CD4-positive, alpha-beta T cell treated with Interleukin-6 for 4 hours (primary cell): ENCODE measurements at regions not wholly inside any gene's neighbourhood (a gene's known extent, or its start where the extent isn't known, plus 50 kb on each side); places are given as distances from the start of the nearest gene placed in this dataset.

Source experiments
- DNase-seq: peaks from one replicate; pipeline ENCODE4 v3.0.0-alpha.2; 2020; ENCODE audit warnings: mixed read lengths

DNA sequence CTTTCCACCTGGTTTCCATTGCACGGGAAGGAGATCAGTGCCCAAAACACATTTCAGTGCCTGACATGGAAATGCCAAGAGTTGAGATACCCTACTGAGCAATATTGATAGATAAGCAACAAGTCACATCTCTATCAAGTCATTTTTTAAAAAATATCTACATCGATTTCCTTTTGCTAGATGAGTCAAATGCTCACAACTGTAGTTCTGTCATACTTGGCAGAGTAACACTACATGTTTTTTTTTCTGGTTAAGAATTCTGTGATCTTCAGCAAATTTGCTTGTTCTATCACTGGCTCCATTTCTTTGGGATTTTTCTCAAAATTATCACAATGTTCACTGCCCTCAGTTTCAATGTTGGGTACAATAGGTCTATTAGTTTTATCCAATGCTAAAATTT is 145.4 kb downstream of the ZC3H11B start:
- no peak for DNase-seq

DNA sequence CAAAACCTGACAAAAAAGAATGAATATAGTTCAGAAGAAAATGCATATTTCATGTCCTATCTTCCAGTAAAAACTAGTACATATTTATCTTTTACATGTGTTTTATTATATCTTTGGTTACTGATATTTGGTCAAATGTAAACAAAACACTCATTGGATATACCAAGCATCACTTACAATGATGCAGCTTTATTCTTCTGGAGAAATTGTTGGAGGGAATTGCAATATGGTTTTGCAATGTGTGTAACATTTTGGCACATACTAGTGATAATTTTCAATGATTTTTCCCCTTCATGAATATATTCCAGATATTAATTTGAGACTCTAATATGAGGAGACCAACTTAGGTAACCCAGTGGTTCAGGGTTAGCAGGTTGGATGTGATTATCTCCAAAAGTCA is 146.1 kb downstream of the ZC3H11B start:
- no peak for DNase-seq

DNA sequence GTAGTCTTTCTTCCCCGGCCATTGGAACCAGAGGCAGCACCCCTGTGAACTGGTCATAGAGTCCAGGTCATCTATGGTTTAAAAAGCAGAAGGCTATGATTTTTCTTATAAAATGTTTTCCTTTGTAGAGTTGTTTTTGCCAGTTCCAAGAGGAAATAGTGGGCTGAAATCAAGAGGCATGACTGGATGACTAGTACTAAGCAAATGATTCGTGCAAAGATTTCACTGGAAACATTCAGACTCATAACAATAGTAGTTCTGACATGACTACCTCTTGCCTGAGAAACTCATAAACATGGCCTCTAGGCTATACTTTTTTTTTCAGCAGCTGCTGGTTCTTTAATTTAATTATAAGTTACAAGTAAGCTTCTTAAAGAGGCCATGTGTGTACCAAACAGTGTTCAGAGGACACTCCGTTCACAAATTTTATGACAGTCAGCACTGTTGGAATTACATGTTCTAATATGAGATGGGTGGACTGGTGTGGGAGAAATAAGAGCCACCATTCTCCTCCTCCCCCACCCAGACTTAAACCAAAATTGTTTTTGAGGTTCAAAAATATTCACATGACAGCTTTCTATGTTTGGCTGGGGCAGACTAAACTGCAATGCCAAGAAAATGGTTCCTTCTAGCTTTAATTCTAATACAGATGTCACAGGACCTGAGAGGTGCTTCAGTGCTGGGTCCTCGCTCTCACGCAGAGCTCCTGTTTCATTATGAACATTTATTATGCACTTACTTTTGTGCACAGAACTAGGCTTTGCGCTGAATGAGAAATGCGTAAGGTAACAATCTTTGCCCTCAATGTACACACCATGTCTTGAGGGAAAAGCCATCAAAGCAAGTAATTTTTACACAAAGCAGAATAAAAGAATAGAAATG is 147.5 kb downstream of the ZC3H11B start:
- no peak for DNase-seq

DNA sequence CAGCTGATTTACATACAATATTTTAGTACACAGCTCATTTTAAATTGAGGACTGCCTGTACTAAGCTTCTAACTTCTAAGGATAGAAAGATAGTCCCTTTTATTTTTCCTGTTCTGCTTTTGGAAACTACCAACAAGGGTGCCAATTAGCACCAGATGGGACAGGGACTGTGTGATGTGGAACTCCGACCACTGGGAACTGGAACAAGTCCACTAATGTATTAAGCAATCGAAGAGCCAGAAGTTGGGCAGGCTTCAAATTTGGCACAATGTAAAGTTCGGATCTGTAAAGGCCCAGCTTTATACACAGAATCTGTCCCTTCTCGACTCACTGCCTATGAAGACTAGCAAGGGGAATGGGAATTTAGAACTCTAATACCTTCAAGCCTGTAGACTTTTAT is 149.3 kb downstream of the ZC3H11B start:
- DNase-seq: no peak

DNA sequence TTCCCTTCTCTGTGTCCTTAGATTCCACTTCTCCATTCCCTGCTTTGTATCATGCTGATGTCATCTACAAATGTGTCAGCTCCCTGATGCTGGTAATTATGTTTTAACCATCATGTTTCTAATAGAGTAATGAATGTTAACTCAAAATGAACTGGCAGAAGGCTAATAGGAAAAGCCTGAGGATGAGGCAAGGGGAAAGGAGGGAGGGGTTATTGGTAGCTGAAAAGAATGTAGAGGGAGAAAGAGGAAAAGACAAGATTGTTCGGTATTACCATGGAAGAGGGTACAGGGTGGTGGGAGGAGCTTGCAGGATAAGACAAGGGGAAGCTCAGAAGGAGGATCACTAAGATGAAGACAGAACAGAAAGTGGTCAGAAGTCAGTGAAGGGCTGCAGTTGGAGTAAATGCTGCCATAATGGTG is 150.9 kb downstream of the ZC3H11B start:
- no peak for DNase-seq

DNA sequence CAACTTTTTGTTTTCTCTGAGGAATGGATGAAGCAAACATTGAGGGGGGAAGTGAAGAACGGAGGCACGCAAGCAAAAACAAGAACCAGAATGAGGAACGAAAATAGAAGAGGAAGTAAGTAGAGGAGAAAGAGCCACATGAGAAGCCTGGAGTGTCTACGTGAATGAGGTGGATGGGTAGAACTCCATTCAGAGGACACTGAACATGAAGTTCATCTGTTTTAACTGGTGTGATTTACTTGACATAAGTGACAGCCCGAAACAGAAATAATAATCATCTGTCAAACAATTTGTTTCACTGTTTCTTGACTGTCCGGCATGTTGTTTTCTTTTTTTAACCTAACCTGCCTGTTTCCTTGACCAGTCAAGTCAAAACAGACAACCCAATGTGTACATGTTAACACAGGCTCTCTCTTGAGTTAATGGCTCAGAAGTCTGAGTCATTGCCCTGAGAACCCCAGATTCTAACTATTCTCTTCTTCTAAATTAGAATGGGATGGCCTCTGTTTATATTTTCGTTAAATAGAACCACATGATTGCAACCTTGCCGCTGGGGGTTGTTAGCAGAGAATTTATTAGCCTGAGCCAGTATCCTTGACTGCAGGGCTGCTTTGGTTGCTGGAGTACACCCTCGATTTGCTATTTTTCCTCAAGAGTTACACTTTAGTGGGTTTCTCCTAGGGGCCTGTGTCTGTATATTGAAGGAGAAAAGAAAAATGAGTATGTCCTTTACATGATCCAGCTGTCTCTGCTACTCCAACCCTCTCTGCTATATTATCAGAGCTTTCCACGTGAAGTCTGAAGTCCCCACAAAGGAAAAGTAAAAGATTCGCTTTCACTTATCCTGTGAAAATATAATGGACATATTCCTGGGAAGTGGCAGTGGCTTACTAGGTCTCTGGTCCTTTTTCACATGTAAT is 151.7 kb downstream of the ZC3H11B start:
- DNase-seq: no peak

DNA sequence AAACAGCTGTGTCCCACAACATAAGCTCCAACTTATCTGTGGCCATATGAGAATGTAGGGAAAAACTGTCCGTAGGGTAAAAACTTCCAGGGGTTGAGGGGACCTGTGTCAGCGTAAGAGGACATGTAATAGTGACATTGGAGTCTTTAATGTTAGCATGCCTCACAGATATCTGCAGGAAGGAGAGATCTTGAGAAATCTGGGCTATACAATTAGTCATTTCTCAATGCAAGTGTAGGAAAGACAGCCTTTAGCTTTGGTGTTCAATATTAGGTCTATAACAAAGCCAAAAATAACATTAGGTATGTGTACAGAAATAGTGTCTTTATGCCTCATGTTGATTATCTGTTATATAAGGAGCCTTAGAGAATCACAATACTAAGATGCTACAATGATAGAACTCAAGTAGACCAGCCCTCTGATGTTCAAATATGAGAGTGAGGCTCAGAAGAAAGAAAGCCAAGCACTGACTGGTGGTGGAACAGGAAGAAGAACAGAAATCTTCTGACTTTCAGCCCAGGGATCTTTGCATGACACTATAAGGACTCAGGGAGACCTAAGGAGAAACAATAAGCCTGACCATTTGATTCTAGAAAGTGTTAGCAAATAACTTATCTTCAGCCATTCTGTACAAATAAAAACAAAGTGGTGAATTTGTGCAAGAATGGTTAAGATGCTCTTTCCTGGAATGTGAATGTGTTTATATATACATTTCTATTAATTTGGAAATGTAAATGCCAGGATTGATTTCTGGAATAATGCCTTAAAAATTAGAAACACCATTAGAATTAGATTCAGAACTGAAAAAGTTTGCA is 152.6 kb downstream of the ZC3H11B start:
- DNase-seq: no peak

DNA sequence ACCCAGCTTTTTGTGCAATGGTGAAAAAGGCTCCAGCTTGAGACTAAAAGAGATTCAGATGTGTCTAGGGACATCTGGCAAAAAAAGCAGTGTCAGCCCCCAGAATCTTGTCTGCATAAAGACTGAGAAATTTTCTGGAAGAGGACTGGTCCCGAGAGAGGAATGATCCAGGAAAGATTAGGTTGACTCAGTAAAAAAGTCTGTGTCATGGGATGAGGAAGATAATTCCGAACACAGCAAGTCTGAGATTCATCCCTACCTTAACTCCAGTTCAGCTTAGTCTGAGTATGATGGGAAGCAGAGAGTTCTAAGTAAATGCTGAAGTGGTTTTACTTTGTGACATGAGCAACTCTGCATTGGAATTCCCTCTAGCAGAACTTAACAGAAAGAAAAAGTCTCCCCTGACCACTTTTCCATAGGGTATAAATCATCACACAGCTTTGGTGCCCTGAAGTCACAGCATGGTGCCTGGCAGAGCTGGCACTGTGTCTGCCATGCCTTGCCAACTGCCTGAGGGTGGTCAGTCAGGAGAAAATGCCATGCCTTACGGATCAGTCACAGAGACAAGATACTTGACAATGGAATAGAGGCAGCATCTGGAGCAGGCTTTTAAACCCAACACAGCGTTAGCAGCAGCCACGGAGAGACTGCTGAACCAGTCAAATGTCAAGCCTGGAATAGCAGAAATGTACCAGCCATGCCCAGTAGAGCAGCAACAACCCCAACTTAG is 153.4 kb downstream of the ZC3H11B start:
- DNase-seq: no peak

DNA sequence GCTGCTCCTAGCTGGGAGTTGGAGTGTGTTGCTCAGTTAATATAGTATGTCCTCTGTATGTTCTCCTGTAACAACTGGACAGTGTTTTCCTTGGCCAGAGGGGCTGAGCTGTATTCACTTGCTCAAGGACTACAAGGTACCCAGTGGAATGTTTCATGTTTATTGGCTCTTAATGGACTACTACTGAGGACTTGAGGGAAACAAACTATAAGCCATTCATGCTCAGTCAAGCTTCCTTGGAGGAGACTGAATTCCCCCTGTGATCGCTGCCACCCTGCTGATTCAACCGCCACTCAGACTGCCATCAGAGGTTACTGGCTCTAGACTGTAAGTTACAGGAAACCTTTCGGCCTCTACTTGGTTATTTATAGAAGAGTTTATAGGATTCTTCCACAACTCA is 166.6 kb downstream of the ZC3H11B start:
- no peak for DNase-seq

DNA sequence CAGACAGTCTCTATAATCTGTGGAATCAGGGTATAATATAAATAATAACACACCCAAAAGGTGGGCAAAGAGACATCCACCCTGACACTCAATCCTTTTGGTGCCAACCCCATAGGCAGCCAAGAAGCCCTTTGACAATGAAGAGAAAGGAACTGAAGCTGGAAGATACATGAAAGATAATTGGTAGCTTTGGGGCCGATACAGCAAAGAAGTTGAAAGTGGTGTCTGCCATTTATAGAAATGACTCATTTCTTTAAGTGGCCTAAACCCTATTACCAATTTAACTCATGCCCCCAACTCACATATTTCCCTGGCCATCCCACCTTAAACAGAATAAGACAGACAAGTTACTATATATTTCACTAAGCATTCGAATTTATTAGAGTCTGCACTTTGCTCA is 167.0 kb downstream of the ZC3H11B start:
- no peak for DNase-seq

DNA sequence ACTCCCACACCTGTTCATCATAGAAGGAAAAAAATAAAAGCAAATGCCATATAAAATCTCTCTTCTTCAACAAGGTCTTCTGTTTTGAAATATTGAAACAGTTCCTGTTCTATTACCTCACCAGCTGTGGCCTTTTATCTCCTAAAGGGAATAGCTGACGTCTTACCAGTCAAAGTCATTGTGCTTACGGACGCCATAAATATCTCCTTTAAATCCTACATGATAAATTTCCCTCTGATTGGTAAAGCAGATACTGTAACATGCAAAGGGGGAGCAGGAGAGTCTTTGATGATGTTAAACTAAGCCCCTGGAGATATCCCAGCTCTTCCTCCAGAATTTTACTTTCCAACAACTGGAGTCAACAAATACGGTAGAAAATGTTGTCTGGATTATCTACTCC is 168.4 kb downstream of the ZC3H11B start:
- no peak for DNase-seq

DNA sequence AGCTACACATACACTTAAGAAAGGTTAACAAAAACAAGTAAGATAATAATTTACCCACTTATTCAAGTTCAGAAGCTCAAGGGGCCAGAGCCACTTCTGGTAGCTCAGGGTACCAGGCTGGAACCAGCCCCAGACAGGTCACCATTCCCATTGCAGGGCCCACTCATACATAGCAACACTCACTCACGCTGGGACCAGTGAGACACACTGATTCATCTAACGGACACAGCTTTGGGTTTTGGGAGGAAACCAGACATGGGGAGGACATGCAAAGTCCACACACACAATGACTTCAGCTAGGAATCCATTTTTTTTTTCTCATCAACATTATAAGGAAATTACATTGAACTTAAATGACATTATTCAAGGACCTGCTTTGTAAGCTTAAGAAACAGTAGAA is 169.1 kb downstream of the ZC3H11B start:
- DNase-seq: no peak

DNA sequence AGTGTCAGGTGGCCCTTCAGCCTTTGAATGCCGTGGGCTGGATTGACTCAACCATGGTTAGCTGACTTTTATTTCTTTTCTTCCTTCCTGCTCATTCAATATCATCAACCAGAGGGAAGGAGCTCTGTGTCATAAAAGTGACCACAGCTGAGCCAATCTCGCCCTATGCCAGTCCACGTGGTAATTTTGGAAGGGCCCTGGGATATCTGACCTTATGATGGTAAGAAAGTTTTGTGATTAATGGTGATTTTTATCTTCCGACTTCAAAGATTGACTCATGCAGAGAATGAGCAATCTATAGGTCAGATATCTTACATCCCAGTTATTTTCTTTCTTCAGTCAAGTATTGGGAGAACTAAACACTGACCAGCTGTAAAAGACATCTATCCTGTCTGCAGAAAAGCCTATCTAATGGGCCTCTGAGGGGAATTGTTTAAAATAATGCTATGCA is 170.3 kb downstream of the ZC3H11B start:
- DNase-seq: no peak

DNA sequence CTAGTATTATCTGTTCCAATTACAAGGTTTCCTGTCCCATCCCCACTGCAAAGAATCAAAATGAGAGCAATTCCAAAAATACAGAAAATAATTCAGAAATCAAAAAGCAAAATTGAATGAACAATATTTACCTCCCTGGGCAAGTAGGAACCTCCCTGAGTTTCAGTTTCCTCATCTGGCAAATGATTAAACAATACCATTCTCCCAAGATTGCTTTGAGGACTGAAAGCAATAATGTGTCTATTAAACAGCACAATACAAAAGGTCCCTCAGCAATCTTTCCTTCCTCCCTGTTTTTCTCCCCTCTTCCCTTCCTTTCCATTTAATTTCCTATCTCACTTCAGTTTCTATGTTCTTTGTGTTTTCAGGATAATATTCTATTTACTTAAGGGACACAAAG is 171.0 kb downstream of the ZC3H11B start:
- no peak for DNase-seq

DNA sequence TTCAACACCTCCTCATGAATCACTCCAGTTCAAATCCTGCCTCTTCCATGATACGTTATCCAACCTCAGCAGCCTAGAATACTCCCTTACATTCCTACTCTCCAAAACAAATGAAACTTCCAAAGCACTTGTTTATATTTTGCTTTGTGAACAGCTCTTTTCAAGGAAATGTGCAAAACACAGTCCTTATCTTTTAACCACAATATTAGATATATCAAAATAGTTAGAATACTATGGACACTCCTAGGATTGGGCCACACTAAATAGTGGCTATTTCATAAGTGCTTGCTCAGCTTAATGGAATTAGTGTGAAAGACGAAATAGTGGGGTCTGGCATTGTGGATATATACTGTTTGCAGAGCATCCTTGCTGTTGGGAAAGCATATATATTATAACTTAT is 173.5 kb downstream of the ZC3H11B start:
- DNase-seq: no peak

DNA sequence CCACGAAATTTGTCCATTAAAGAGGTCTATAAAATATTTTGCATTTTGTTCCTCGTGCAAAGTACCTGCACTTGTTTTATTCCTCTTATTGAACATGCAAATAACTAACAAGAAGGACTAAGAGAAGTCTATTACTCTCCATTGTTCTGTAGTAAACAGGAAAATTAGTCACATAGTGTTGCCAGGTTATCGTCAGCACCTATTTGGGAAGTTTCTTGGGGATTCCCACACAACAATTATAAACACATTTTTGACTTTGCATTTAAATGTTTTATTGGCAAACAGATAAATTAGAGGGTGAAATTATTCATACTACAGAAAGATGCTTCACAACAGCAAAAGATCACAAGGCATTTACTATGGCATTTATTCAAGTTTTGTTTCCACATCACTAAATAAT is 174.5 kb downstream of the ZC3H11B start:
- no peak for DNase-seq

DNA sequence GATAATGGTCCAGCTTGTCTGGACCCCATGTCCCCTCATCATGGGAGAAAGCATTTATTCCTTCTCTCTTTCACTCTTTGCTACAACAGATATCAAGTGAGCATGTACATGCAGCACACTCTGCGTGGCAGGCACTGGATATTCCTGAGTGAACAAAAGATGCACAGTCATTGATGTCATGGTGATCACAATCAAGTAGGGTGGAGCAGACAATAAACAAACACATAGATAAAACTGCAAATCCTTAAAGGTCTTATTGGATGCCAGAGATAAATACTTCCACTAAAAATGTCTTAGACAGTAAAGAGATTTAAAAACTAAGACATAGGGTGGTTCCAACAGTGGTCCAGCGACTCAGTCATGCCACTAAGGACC is 178.0 kb downstream of the ZC3H11B start:
- no peak for DNase-seq

DNA sequence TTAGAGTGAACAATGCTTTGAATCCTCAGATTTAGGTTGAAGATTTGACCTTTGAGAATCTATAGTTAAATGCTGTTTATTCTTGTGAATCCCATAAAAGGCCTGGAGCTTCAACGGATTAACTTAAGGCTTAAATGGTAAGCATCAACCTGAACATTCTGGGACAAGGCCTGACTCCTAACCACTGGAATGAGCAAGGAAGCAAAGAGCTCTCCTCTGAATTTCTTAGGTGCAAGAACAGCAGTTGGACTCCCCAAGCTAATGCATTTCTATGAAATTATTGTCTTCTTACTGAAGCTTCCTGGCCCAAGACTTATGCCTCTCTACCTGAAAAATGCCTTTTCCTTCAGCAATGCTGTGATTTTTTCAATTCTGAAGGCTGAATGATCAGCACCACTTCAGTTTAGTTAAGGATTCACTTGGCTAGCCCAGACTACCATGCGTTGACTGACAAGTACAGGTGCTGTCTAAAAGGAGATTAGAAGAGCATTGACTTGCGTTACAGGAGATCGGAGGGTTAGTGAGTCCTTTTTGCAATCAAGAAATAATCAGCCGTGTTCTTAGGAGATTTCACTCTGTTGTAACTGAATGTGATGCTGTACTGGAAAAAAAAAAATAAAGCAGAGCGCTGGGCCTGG is 178.5 kb downstream of the ZC3H11B start:
- no peak for DNase-seq

DNA sequence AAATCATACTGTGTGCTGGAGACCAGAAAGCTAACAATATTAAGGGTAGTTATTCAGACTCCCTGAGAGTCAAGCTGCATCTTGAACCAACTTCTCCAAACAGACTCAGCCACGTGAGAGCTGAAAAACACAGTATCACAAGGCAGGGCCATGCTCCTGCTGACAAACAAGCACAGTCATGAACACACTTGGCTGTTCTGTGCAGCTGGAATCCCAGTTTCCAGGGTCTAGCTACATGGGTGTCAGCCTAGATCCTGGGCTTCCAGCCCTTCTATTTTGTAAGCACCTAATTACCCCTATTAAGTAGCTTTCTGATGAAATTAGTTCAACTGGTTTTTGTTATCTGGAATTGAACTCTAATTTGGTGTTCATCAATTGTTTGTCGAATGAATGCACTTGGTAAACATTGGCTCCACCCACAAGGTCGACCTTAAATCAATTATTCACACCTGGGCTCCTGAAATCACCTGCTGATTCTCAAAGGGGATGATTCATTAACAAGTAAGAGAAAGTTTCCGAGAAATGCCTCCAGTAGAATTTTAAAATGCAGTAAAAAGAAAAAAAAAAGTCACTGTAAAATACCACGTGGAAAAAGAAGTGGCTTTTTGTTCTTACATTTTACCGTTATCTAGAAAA is 179.3 kb downstream of the ZC3H11B start:
- DNase-seq: no peak

DNA sequence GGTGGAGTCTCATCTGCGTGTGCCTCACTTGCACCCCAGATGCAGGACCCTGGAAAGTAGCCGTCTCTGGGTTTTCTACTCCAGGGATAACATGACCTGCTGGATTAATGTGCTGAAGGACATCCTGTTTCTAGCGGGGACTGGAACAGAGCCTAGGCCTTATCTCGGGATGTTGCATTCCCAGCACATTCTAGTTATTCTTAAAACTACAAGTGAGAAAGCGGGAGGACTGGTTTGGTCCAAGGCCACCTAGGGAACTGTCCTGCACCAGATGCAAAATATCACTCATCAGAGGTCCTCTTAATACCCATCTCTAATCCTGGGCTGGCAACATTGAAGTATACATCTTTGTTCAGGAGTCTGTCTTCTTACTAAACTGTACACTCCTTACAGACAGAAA is 179.9 kb downstream of the ZC3H11B start:
- no peak for DNase-seq

DNA sequence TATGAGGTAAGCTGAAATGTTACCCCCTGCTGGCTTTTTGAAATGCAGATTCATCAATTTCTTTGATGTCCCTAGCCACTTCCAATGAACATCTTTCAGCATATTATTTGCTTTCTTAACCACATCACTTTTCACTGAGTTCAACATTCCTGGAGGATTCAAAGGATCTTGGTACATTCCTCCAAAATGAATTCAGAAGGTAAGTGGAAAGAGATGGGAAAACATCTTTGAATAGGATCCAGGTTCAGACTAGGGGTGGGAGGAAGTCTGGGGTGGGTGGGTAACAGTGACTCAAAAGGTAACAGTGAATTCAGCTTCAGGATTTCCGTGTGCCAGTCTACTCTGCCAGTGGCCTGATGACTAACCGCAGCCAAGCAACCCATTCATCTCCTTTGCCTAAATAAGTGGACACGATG is 180.7 kb downstream of the ZC3H11B start:
- DNase-seq: no peak
